Inflammatory macrophage treated with lipopolysaccharide for 1 hour (primary cell): ENCODE measurements at regions not wholly inside any gene's neighbourhood (a gene's known extent, or its start where the extent isn't known, plus 50 kb on each side); places are given as distances from the start of the nearest gene placed in this dataset.
"Not testable (repeated sequence)": the region's sequence is repeated elsewhere in the genome, so short reads cannot be mapped to it uniquely, and the experiment has no call there.

Experiments used
- DNase-seq, 2 donors: peaks; one replicate each; pipeline ENCODE4 v3.0.0-alpha.2; 2020 to 2022

DNA sequence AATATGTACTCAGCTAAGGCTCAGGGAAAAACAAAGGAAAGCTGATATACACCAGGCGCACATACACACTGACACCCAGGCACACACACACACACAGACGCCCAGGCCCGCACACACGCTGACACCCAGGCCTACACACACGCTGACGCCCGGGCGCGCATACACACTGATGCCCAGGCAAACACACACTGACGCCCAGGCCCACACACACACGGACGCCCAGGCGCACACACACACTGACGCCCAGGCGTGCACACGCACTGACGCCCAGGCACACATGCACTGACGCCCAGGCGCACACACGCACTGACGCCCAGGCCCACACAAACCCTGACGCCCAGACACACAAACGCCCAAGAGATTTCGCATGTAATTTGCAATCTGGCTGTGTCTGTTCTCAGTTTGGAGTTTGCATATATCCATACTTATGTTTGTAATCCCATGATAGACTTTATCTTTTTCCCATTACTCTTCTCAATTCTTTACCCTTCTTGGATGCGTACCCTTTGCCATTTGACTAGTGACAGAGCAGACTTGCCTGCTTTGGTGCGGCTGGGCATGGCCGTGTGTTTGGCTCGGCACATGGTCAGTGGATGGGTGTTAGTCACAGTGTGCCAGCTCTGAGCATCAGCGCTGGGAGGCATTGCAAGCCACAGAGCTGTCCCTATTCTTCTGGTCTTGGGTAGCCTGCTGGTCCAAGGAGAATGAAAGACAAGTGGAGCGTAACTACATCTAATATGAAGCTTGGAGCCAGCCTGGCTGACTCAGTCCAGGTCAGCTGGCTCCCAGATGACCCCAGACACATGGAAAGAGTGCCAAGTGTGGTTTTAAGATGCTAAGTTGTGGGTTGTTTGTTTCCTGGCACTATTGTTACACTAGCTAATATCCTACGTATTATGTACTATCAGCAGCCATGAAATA is 632.4 kb upstream of the ZFP42 start:
- DNase-seq = no peak

- no peak for DNase-seq
Observed at GRCh38 chr4:187364401-187364800, 631.2 kb upstream of the ZFP42 start.

- DNase-seq = no peak
Observed at GRCh38 chr4:187364851-187365250, 630.7 kb upstream of the ZFP42 start.

GRCh38 chr4:187366530-187366929 is 629.0 kb upstream of the ZFP42 start:
- DNase-seq = no peak

- peak in 1 of 2 donors; percentile 3 for DNase-seq
Observed at GRCh38 chr4:187370918-187371317, 624.7 kb upstream of the ZFP42 start.

- no peak for DNase-seq
Observed at GRCh38 chr4:187378441-187378840, 617.1 kb upstream of the ZFP42 start.

DNA sequence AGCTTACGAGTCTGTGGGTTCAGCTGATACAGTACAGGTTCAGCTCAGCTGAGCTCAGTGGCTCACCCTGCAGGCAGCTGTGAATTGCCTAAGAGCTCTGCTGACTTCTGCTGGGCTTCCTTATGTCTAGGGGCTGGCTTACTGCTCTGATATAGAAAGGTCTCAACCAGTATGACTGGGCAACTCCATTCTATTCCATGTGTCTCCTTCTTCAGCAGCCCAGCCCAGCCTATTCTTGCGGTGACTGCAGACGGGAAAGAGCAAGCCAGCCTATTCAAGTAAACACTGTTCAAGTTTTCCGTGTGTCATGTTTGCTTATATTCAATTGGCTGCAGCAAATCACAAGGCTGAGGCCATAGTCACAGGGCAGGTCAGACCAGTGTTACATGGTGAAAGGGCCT is 615.4 kb upstream of the ZFP42 start:
- no peak for DNase-seq

DNA sequence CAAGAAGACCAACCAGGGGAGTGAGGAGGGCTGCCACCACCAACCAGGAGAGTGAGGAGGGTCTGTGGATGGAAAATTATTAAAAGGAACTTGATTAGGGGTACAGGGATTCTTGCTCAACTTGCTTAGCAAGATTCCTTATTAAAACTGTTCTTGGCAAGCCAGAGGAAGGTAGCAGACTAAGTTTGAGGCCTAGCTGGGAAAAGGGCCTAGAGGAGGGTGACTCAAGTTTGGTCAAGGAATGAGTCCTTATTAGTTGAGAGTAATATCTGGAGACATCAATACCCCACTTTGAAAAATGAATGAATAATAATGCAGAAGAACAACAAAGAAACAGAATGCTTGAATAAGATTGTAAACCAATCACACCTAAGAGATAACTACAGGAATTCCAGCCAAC is 612.4 kb upstream of the ZFP42 start:
- DNase-seq = no peak

- DNase-seq = no peak
Observed at GRCh38 chr4:187387739-187388138, 607.8 kb upstream of the ZFP42 start.

DNA sequence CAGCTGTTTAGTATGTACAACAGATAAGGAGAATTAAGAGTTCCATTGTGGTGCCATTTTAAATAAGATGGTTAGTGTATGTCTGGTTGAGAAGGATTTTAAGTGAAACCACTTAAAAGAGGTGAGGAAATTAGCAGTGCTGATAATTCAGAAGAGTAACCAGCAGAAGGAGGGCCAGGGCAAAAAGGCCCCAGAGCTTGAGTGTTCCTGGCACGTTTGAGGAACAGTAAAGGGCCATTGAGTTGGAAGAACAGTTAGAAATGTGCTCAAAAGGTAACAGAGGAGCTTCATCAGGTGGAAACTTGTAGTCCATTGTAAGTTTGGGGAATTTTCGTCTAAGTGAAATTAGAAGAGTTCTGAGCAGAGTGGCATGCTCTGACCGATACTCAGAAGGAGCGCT is 606.2 kb upstream of the ZFP42 start:
- DNase-seq = no peak

DNA sequence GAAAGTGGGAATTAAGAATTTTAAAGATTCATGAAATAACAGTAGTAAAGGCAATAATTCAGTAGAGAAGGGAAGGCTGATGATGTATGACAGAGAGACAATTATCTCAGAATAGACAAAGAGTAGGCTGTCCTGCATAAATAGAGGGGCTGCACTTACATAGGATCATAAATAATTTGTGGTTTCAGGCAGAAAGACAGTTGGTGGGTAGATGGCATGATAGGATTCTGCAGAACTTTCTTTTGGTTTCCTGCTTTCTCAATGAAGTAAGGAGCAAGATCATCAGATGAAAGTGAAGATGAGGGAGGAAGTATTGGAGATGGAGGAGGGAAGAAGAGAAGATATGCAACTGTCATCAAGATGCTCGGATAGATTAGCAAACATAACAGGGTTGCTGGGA is 604.9 kb upstream of the ZFP42 start:
- DNase-seq = no peak

DNA sequence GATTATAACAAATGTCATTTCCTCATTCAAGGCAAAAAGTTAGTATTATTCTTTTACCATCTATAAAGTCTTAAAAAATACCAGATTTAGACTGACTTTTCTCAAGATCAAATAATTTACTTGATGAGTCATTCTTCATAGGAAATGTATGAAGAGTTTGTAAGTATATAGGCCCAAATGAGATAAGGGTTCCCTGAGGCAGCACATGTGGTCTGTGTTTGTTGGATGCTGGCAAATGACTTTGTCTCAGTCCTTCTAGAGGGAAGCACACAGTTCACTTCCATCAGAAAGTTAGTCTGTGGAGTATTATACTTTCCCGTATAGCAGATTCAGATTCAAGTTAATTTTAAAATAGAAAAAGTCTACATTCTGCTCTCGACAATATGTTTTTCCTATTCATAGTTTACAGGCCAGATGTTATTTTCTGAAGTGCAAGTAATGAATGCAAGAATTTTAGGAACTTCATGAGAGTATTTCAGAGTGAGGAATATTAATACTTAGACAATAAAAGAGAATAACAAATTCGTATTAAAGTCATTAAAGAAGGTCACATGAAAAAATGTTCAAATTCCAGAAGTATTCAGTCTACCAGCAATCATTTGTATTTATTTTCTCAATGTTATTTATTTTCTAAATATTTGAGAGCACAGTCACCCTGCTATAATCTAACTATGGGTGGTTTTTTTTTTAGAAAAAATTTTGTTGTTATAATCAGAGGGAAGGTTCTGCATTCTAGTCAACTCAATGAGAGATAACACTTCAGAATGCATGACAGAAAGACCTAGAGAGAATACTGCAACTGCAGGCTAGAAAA is 601.8 kb upstream of the ZFP42 start:
- DNase-seq = no peak

- DNase-seq = no peak
Observed at GRCh38 chr4:187396106-187396505, 599.5 kb upstream of the ZFP42 start.

DNA sequence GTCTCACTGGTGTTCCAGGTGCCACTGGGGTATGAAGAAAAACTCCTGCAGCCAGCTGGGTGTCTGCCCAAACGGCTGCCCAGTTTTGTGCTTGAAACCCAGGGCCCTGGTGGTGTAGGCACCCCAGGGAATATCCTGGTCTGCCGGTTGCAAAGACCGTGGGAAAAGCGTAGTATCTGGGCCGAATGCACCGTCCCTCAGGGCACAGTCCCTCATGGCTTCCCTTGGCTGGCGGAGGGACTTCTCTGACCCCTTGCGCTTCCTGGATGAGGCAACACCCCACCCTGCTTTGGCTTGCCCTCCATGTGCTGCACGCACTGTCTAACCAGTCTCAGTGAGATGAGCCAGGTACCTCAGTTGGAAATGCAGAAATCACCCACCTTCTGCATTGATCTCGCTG is 587.1 kb upstream of the ZFP42 start:
- DNase-seq = not testable (repeated sequence)

GRCh38 chr4:187413564-187414358 is 581.8 kb upstream of the ZFP42 start:
- no peak for DNase-seq

GRCh38 chr4:187414716-187415115 is 580.9 kb upstream of the ZFP42 start:
- no peak for DNase-seq

DNA sequence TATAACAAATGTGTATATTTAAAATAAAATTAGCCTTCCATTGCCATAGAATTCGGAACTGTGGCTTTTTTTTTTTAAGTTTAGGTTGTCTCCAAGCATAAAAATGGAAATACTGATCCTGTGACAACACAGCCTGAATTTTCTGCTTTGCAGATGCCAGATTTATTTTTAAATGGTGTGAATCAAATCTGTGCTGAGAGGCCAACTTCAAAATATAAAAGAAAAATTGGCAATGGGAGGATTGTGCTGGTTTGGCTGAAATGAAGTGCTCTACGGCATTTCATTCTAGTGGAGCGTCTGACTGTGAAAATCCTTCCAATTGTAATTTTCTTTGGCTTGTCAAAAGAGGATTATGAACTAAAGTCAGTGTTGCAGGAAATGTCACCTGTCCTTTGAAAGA is 580.3 kb upstream of the ZFP42 start:
- no peak for DNase-seq

- DNase-seq = no peak
Observed at GRCh38 chr4:187416216-187416615, 579.4 kb upstream of the ZFP42 start.

GRCh38 chr4:187417721-187418120 is 577.9 kb upstream of the ZFP42 start:
- DNase-seq = no peak

DNA sequence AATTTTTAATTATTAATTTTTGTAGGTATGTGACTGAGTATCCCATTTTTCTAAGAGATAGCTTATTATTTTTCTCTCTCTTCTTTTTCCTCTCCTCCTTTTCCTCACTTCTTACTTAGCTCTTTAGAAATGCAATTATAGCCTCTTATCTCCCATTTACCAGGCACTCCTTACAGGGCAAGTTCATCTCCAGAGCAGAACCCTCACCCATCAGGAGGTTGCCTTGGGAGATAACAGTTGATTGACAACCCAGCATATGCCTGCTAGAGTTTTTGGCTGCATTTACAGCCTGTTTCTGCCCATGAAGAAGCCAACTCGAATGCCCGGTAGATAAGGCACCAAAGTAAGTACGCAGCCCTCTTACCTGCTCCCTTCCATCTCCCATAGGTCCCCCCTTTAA is 572.9 kb upstream of the ZFP42 start:
- DNase-seq = no peak

GRCh38 chr4:187424636-187425035 is 570.9 kb upstream of the ZFP42 start:
- no peak for DNase-seq

- no peak for DNase-seq
Observed at GRCh38 chr4:187426511-187426910, 569.1 kb upstream of the ZFP42 start.

DNA sequence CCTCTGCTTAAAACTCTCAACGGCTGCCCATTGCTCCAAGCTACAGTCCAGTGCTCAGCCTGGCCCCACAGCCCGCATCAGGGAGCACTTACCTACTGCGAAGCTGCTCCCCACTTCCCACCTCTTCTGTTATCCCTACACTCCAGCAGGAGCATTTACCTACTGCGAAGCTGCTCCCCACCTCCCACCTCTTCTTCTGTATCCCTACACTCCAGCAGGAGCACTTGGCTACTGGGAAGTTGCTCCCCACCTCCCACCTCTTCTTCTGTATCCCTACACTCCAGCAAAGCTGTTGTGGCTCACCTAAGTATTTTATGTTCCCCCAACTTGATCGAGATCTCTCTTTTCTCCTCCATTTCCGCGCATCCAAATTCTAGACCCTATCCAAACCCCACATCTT is 563.3 kb upstream of the ZFP42 start:
- no peak for DNase-seq
